Right ventricle myocardium inferior (tissue), 1 donor: ENCODE measurements at regions not wholly inside any gene's neighbourhood (a gene's known extent, or its start where the extent isn't known, plus 50 kb on each side); places are given as distances from the start of the nearest gene placed in this dataset. TPM values are rescaled to one million over a fixed set of nuclear protein-coding genes. Genes with fewer than 3 reads are reported as not detected.

ENCODE experiments used
- microRNA-seq: library from miRNA; unstranded; fragments of <30 nt; microRNA quantifications from one replicate; pipeline ENCODE4 v1.2.0, GENCODE V29; 2020
- donor health status: DM: no; HTN: yes; CAD: no; lungs with severe emphysema.

Small RNAs in the stretch of these regions (microRNA-seq; reads per million reads assigned to microRNA genes)
- gene MIR551B, result not detected
